Neural progenitor cell (in vitro differentiated cells): ENCODE measurements at regions not wholly inside any gene's neighbourhood (a gene's known extent, or its start where the extent isn't known, plus 50 kb on each side); places are given as distances from the start of the nearest gene placed in this dataset.
"Not testable (repeated sequence)": the region's sequence is repeated elsewhere in the genome, so short reads cannot be mapped to it uniquely, and the experiment has no call there.

ENCODE experiments used
- DNase-seq: peaks from one replicate; pipeline ENCODE4 v3.0.0-alpha.2; 2016; ENCODE audit warnings: low spot score
- H2AFZ ChIP-seq: fragments of 200-600 bp; sonication (generic); replicated peaks from 2 replicates; pipeline ENCODE4 v1.6.1; 2016; ENCODE audit warnings: antibody characterized with exemption
- H3F3A ChIP-seq: fragments of 200-600 bp; sonication (generic); 2 replicates; pipeline ENCODE4 v1.6.1; 2016; ENCODE audit warnings: antibody characterized with exemption, low read depth
- H3K27ac ChIP-seq: fragments of 200-600 bp; sonication (generic); 2 replicates; pipeline ENCODE4 v1.5.1; 2016; ENCODE audit warnings: mild to moderate bottlenecking
- H3K27me3 ChIP-seq: fragments of 200-600 bp; sonication (generic); 2 replicates; pipeline ENCODE4 v1.6.1; 2016; ENCODE audit warnings: mild to moderate bottlenecking, moderate library complexity
- H3K36me3 ChIP-seq: fragments of 200-600 bp; sonication (generic); 2 replicates; pipeline ENCODE4 v1.5.1; 2016
- H3K4me1 ChIP-seq: fragments of 200-600 bp; sonication (generic); 2 replicates; pipeline ENCODE4 v1.6.1; 2016; ENCODE audit warnings: mixed run types
- H3K4me2 ChIP-seq: fragments of 200-600 bp; sonication (generic); 2 replicates; pipeline ENCODE4 v1.6.1; 2016
- H3K4me3 ChIP-seq: fragments of 200-600 bp; sonication (generic); 2 replicates; pipeline ENCODE4 v1.5.1; 2016
- H3K79me2 ChIP-seq: fragments of 200-600 bp; sonication (generic); 2 replicates; pipeline ENCODE4 v1.6.1; 2016; ENCODE audit warnings: low read depth
- H3K9ac ChIP-seq: fragments of 200-600 bp; sonication (generic); 2 replicates; pipeline ENCODE4 v1.6.1; 2016
- H3K9me3 ChIP-seq: fragments of 200-600 bp; sonication (generic); 2 replicates; pipeline ENCODE4 v1.5.1; 2016; ENCODE audit warnings: low read depth
- H4K20me1 ChIP-seq: fragments of 200-600 bp; sonication (generic); 2 replicates; pipeline ENCODE4 v1.6.1; 2016; ENCODE audit warnings: low read depth
- H3K27ac Mint-ChIP-seq: 3 replicates; pipeline ENCODE4 v1.8.0; 2021; ENCODE audit warnings: mixed read lengths
- H3K27me3 Mint-ChIP-seq: 2 replicates; pipeline ENCODE4 v1.8.0; 2022; ENCODE audit warnings: low read depth, mild to moderate bottlenecking, inconsistent platforms, moderate library complexity, mixed read lengths; ENCODE audit not compliant: insufficient read depth
- H3K36me3 Mint-ChIP-seq: 3 replicates; pipeline ENCODE4 v1.8.0; 2021; ENCODE audit warnings: mixed read lengths
- H3K4me1 Mint-ChIP-seq: 3 replicates; pipeline ENCODE4 v1.8.0; 2021; ENCODE audit warnings: mixed read lengths
- H3K4me3 Mint-ChIP-seq: 3 replicates; pipeline ENCODE4 v1.8.0; 2021; ENCODE audit warnings: mild to moderate bottlenecking, moderate library complexity, mixed read lengths
- H3K9me3 Mint-ChIP-seq: 3 replicates; pipeline ENCODE4 v1.8.0; 2020; ENCODE audit warnings: mixed read lengths
- EZH2 ChIP-seq: fragments of 200-600 bp; sonication (generic); IDR thresholded peaks from 2 replicates; pipeline ENCODE4 v1.6.1; 2017; ENCODE audit warnings: antibody characterized with exemption, mild to moderate bottlenecking, moderate library complexity
- EZH2phosphoT487 ChIP-seq: fragments of 200-600 bp; sonication (generic); IDR thresholded peaks from 2 replicates; pipeline ENCODE4 v1.6.1; 2017; ENCODE audit warnings: antibody characterized with exemption
- TF ChIP-seq, protein P1 (sequence below): fragments of 200-600 bp; sonication (generic); IDR thresholded peaks from 2 replicates; pipeline ENCODE4 v1.5.1; 2017; ENCODE audit warnings: antibody characterized with exemption, mild to moderate bottlenecking

DNA sequence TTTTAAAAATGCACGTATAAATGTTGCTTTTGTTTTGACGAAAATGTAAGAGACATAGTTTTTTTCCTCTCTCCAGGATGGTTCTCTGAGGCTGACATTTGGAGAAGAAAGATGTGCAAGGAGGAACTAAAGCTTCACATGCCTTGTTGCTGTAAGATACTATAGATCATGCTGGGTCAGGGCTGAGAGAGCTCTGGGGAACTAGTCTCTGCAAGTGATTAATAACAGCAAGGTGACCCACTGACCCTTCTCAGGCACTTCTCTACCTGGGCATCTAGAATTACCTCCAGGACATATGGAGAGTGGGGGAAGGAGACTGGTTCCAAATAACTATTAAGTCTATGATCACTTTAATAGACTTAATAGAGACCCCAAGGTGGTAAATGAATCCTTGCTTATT lies 246.0 kb downstream of the KBTBD8 start:
- H3K79me2 ChIP-seq = no peaks in the 10 kb centered on the region
- Mint-ChIP-seq H3K36me3 (no peaks in the 10 kb centered on the region), H3K4me3 (no peak overlapping the region), H3K27ac (no peak overlapping the region), H3K9me3 (no peaks in the 10 kb centered on the region), H3K4me1 (no peaks in the 10 kb centered on the region), H3K27me3 (no peaks in the 10 kb centered on the region)
- no peaks in the 10 kb centered on the region for H4K20me1 ChIP-seq
- DNase-seq = no peak
- no peaks in the 10 kb centered on the region for H3K36me3 ChIP-seq
- H3K4me2 ChIP-seq = no peak overlapping the region
- no peaks in the 10 kb centered on the region for H3K27me3 ChIP-seq
- no peak overlapping the region for H2AFZ ChIP-seq
- TF ChIP-seq EZH2phosphoT487 (no peak), EZH2 (no peak)
- TF ChIP-seq, protein P1, sequence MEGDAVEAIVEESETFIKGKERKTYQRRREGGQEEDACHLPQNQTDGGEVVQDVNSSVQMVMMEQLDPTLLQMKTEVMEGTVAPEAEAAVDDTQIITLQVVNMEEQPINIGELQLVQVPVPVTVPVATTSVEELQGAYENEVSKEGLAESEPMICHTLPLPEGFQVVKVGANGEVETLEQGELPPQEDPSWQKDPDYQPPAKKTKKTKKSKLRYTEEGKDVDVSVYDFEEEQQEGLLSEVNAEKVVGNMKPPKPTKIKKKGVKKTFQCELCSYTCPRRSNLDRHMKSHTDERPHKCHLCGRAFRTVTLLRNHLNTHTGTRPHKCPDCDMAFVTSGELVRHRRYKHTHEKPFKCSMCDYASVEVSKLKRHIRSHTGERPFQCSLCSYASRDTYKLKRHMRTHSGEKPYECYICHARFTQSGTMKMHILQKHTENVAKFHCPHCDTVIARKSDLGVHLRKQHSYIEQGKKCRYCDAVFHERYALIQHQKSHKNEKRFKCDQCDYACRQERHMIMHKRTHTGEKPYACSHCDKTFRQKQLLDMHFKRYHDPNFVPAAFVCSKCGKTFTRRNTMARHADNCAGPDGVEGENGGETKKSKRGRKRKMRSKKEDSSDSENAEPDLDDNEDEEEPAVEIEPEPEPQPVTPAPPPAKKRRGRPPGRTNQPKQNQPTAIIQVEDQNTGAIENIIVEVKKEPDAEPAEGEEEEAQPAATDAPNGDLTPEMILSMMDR = no peak
- H3K9me3 ChIP-seq = no peaks in the 10 kb centered on the region
- H3K4me1 ChIP-seq = peaks cover 9% of the 10 kb centered on the region
- H3K9ac ChIP-seq = no peak overlapping the region
- no peaks in the 10 kb centered on the region for H3F3A ChIP-seq
- no peak overlapping the region for H3K4me3 ChIP-seq
- no peak overlapping the region for H3K27ac ChIP-seq

DNA sequence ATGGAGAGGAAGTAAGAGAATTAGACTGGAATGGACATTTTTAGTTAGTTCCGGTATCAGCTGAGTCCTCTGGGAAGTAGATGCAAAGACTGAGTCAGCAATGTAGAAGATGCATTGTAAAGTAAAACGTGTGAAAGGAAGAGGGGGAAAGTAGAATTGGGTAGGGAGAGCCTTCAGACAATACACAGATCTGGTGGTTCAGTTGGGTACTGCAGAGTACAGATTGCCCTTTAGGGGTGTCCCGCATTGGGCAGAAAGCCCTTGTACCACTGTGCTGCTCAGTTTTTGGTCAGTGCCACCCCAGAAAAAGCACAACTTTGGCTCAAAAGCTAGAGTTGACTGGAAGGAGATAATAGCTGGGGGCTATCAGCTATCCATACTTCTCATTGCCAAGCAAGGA lies 247.4 kb downstream of the KBTBD8 start:
- Histone ChIP-seq H3K27ac (no peak overlapping the region), H3K9me3 (no peaks in the 10 kb centered on the region), H3K27me3 (no peaks in the 10 kb centered on the region), H3F3A (no peaks in the 10 kb centered on the region), H3K4me1 (peaks cover 7% of the 10 kb centered on the region), H3K9ac (no peak overlapping the region), H3K79me2 (no peaks in the 10 kb centered on the region), H2AFZ (no peak overlapping the region), H3K4me3 (no peak overlapping the region), H4K20me1 (no peaks in the 10 kb centered on the region), H3K36me3 (no peaks in the 10 kb centered on the region), H3K4me2 (no peak overlapping the region)
- DNase-seq = no peak
- Mint-ChIP-seq H3K27ac (no peak overlapping the region), H3K9me3 (no peaks in the 10 kb centered on the region), H3K4me3 (no peak overlapping the region), H3K36me3 (no peaks in the 10 kb centered on the region), H3K4me1 (no peaks in the 10 kb centered on the region), H3K27me3 (no peaks in the 10 kb centered on the region)
- no peak for TF ChIP-seq EZH2phosphoT487
- TF ChIP-seq, protein P1 = peak; percentile 8

DNA sequence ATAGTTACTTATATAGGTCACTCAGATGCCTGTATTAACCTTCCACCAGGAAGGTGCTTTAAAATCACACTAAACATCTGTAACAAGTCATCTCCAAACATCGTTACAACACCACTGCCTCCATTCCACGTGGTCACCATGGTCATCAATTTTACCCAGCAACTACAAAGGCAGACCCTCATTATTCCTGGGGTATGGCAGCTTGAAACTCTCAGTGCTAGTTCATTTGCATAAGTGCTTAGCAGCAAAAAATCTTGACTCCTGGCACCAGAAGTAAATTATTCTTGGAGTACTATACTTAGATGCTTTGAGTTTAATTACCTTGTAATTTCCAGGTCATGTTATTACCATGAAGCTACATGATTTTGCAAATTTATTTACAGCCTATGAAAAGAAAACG lies 250.6 kb downstream of the KBTBD8 start:
- no peak overlapping the region for H3K27ac Mint-ChIP-seq
- H3F3A ChIP-seq = no peaks in the 10 kb centered on the region

DNA sequence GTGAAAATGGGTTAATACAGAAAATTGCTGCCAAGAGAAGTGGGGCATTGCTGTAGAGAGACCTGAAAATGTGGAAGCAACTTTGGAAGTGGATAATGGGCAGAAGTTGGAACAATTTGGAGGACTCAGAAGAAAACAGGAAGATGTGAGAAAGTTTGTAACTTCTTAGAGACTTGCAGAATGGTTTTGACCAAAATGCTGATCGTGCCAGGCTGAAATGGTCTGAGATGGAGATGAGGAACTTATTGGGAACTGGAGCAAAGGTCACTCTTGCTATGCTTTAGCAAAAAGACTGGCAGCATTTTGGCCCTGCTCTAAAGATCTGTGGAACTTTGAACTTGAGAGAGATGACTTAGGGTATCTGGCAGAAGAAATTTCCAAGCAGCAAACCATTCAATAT lies 254.8 kb downstream of the KBTBD8 start:
- peaks cover 18% of the 10 kb centered on the region for H3K9me3 Mint-ChIP-seq
- not testable (repeated sequence) for H3K27me3 ChIP-seq, H2AFZ ChIP-seq, H3K9me3 ChIP-seq, H3K36me3 ChIP-seq, H3F3A ChIP-seq, H4K20me1 ChIP-seq, H3K4me1 ChIP-seq, H3K36me3 Mint-ChIP-seq, H3K27me3 Mint-ChIP-seq, DNase-seq, H3K27ac Mint-ChIP-seq, H3K4me3 Mint-ChIP-seq, H3K4me2 ChIP-seq, H3K9ac ChIP-seq, H3K27ac ChIP-seq, H3K4me1 Mint-ChIP-seq, H3K4me3 ChIP-seq, H3K79me2 ChIP-seq

More for the DNA sequence above, 250.6 kb downstream of the KBTBD8 start:
- Histone ChIP-seq H3K27ac (no peak overlapping the region), H3K27me3 (no peaks in the 10 kb centered on the region), H4K20me1 (no peaks in the 10 kb centered on the region), H3K9ac (no peak overlapping the region), H3K4me3 (no peak overlapping the region), H3K4me2 (no peak overlapping the region), H3K9me3 (no peaks in the 10 kb centered on the region), H3K36me3 (no peaks in the 10 kb centered on the region), H3K4me1 (no peaks in the 10 kb centered on the region), H3K79me2 (no peaks in the 10 kb centered on the region), H2AFZ (no peak overlapping the region)
- peaks cover 5% of the 10 kb centered on the region for H3K9me3 Mint-ChIP-seq
- no peak overlapping the region for H3K4me3 Mint-ChIP-seq
- no peaks in the 10 kb centered on the region for H3K36me3 Mint-ChIP-seq
- DNase-seq = no peak
- H3K27me3 Mint-ChIP-seq = no peaks in the 10 kb centered on the region
- no peak for TF ChIP-seq EZH2
- no peaks in the 10 kb centered on the region for H3K4me1 Mint-ChIP-seq
